Adrenal gland (tissue), 9 donors: ENCODE measurements at regions not wholly inside any gene's neighbourhood (a gene's known extent, or its start where the extent isn't known, plus 50 kb on each side); places are given as distances from the start of the nearest gene placed in this dataset.

Experiments used
- DNase-seq, 7 donors: peaks; one replicate each; pipeline ENCODE4 v3.0.0-alpha.2; 2019 to 2020
- H3K27ac ChIP-seq, 5 donors: fragments of 200-600 bp; sonication (generic) in 4 of 5; 1 replicate in 3 of 5; 2 replicates in 2 of 5; pipeline versions ENCODE4 v1.5.1 to v1.8.0; 2016 to 2020; ENCODE audit warnings: mild to moderate bottlenecking in 1 of 5
- H3K27me3 ChIP-seq: fragments of 200-600 bp; 2 replicates; pipeline ENCODE4 v1.8.0; 2021
- H3K36me3 ChIP-seq, 2 donors: fragments of 200-600 bp; replicated peaks in 1 of 2; 1 replicate in 1 of 2; 2 replicates in 1 of 2; pipeline versions ENCODE4 v1.5.1 to v1.8.0; 2018 to 2022
- H3K4me1 ChIP-seq, 2 donors: fragments of 200-600 bp; replicated peaks in 1 of 2; 1 replicate in 1 of 2; 2 replicates in 1 of 2; pipeline versions ENCODE4 v1.5.1 to v1.8.0; 2018 to 2021
- H3K4me3 ChIP-seq, 4 donors: fragments of 200-600 bp; sonication (generic) in 3 of 4; one replicate each; pipeline ENCODE4 v1.5.1; 2016 to 2018
- H3K9me3 ChIP-seq, 3 donors: fragments of 200-600 bp; sonication (generic) in 1 of 3; replicated peaks in 1 of 3; 1 replicate in 2 of 3; 2 replicates in 1 of 3; pipeline versions ENCODE4 v1.5.1 to v1.8.0; 2016 to 2021
- CTCF ChIP-seq, 6 experiments: fragments of 450-650 bp in 4 of 6; fragments of 200-600 bp in 2 of 6; sonication (generic) in 1 of 6; IDR thresholded peaks; 1 replicate in 5 of 6; 2 replicates in 1 of 6; pipeline versions ENCODE4 v1.5.1 to v1.8.0; 2016 to 2021; ENCODE audit warnings: antibody characterized with exemption in 6 of 6, mild to moderate bottlenecking in 2 of 6, moderate library complexity in 1 of 6
- POLR2A ChIP-seq, 2 donors: fragments of 450-650 bp; IDR thresholded peaks; one replicate each; pipeline ENCODE4 v1.6.1; 2017; ENCODE audit warnings: antibody characterized with exemption in 2 of 2, mild to moderate bottlenecking in 2 of 2, moderate library complexity in 1 of 2
- WGBS, 4 donors: extraction: QIAGEN DNeasy Blood & Tissue Kit in 2 of 4; methylation state at CpG; one replicate each; pipeline versions ENCODE4 v1.1.5 to v1.1.7; 2013 to 2017; 5-methylcytosine and 5-hydroxymethylcytosine counted together
- intact Hi-C, 2 donors: fragments of 100-400 bp; cut with DNase I; formaldehyde crosslinking; loops; one replicate each; pipeline versions ENCODE4 v1.14.1 to v1.15.0; 2022 to 2023
- donor health status: healthy with polysubstance abuse.
- donor health status: Bipolar disorder and iron deficiency.
- donor health status: DM: yes; HTN: yes; CAD: no.
- donor health status: DM: no; HTN: no; CAD: no.
- donor health status: DM: no; HTN: no; CAD: no.

DNA sequence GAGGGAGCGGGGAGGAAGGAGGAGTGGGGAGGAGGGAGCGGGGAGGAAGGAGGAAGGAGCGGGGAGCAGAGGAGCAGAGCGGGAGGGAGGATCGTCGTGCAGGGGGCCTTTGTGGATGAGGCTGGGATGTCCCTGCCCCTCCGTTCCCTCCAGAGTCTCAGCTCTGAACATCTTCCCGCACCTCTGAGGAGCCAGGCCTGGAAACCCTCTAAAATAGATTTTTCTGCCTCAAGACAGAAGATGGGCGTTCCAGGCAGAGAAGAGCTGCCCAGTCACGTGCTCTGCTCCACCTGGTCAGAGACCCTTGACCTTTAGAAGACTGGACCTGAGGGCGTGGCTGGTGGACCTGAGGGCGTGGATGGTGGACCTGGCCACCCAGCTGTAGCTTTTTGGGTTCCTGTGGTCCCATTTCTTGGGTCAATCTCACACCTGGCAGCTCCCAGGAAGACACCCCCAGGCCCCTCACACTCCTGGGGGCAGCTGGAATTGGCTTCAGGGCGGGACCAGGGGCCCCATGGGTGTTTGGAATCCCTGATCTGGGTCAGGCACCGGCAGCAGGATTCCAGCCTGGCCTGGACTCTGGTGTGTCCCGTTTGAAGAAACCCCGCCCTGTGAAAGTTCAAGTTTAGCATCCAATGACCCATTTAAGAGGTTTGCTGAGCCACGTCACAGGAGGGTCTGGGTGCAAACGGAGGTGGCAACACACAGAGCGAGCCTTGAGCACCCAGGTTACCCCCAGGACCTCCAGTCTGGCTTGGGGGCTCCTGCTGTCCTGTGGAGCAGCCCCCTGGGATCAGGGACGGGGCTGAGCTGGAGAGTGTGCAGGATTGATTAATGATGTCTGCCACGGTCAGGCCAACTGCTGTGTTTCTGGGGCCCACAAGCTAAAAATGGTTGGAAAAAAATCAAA, 96.9 kb upstream of the BHLHE23 start:
- H3K9me3 ChIP-seq: no peaks in the 10 kb centered on the region
- no peak for DNase-seq
- no peaks in the 10 kb centered on the region for H3K27me3 ChIP-seq
- intact Hi-C loops: no loop called here
- H3K4me3 ChIP-seq: no peak overlapping the region
- no peak overlapping the region for H3K27ac ChIP-seq
- 70 to 83% (median 80%) methylated on average over 15 to 21 of the region's 21 CpGs for WGBS, 4 donors
- H3K36me3 ChIP-seq: no peaks in the 10 kb centered on the region
- H3K4me1 ChIP-seq: peaks cover 0 to 8% of the 10 kb centered on the region in 2 donors
- no peak for TF ChIP-seq POLR2A (IDR thresholded peaks at IDR 0.05)
- TF ChIP-seq CTCF (IDR thresholded peaks at IDR 0.05): no peak

DNA sequence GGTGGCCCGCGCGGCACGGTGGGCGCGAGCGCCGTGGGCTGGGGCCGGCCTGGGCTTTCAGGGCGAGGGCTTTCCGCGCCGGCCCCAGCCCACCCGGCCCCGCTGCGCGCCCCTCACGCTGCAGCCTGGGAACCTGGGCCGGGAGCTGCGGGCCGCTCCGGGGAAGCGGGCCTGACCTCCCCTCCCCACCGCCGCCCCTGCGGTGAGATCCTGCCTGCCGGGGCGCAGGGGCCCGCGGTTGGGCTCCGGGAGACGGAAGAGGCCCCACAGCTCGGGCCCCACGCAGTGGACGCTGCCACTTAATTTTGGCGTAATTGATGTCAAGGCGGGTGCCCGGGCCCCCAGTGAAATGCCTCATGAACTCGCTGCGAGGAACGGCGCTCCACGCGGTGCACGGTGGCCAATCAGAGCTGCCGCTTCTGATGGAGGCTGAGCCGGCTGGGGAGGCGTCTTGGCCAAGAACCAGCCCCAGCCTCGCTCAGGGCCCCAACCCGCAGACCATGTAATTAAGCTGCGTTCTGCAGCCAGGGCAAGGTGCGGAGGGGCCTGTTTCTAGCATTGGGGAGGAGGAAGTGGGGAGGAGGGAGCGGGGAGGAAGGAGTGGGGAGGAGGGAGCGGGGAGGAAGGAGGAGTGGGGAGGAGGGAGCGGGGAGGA, 96.1 kb upstream of the BHLHE23 start:
- TF ChIP-seq CTCF (IDR thresholded peaks at IDR 0.05) (no peak), POLR2A (IDR thresholded peaks at IDR 0.05) (no peak)
- peak overlapping the region in 1 of 4 donors; percentile 60 for H3K4me3 ChIP-seq
- H3K27me3 ChIP-seq: no peaks in the 10 kb centered on the region
- no peaks in the 10 kb centered on the region for H3K36me3 ChIP-seq
- H3K4me1 ChIP-seq: peaks cover 0 to 8% of the 10 kb centered on the region in 2 donors
- peak in 3 of 7 donors; percentile 22 to 62 (median 50) for DNase-seq
- intact Hi-C loops: no loop called here
- no peak overlapping the region for H3K27ac ChIP-seq
- 5 to 6% (median 6%) methylated on average over 10 to 55 of the region's 55 CpGs for WGBS, 4 donors
- H3K9me3 ChIP-seq: no peaks in the 10 kb centered on the region

DNA sequence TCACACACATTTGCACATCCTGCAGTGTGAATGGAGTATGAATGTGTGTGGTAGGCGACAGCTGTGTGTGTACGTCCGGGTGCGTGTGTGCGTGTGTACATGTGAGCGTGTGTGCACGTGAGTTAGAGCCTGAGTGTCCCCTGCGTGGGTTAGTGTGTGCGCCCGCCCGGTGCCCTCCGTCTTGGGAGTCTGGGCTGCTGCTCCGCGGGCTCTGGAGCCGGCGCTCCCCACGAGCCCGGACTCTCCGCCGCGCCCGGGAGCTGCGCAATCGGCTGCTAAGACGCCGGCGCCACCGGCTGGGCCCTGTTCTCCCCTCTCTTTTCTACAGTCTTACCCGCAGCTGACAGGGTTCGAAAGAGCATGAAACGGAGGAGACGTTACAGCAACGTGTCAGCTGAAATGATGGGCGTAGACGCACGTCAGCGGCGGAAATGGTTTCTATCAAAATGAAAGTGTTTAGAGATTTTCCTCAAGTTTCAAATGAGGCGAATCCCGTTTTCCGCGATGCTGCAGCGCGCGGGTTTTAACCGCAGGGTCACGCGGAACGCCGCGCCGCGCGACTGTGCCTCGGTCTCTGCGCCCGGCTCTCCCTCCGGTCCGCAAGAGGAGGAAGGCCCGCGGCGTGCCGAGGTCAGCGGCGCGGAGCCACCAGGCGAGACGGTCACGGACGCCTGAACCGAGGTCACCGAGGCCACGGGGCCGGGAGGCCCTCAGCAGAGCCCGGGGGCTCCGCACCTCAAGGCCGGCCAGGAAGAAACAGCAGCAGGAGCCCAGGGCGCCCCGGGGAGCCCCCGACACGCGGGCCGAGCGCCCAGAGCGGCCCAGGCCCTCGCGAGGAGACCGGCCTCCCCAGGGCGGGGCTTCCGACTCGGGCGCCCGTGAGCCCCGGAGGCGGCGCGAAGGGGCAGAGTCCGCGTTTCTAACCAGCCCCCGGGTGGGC, 95.3 kb upstream of the BHLHE23 start:
- Histone ChIP-seq H3K4me3 (peak overlapping the region in 3 of 4 donors; percentile 1 to 60 (median 38)), H3K36me3 (no peaks in the 10 kb centered on the region), H3K27ac (peak overlapping the region in 2 of 5 donors; percentile 57 to 70), H3K27me3 (no peaks in the 10 kb centered on the region), H3K4me1 (peaks cover 0 to 8% of the 10 kb centered on the region in 2 donors), H3K9me3 (no peaks in the 10 kb centered on the region)
- 0 to 2% (median 1%) methylated on average over 24 to 100 of the region's 100 CpGs for WGBS, 4 donors
- intact Hi-C loops: no loop called here
- TF ChIP-seq CTCF (IDR thresholded peaks at IDR 0.05) (no peak), POLR2A (IDR thresholded peaks at IDR 0.05) (no peak)
- peak; percentile 13 to 59 (median 29) for DNase-seq
